GM21390 (cell line): ENCODE measurements at regions not wholly inside any gene's neighbourhood (a gene's known extent, or its start where the extent isn't known, plus 50 kb on each side); places are given as distances from the start of the nearest gene placed in this dataset.
"Not testable (repeated sequence)": the region's sequence is repeated elsewhere in the genome, so short reads cannot be mapped to it uniquely, and the experiment has no call there.

Source experiments
- ATAC-seq: cut with Tn5 transposase; IDR thresholded peaks from one replicate; pipeline ENCODE4 v1.9.1; 2021; ENCODE audit not compliant: unreplicated experiment

- no peak for ATAC-seq
These were observed 118.0 kb upstream of the RHOBTB1 start for GRCh38 chr10:61061923-61062504.

DNA sequence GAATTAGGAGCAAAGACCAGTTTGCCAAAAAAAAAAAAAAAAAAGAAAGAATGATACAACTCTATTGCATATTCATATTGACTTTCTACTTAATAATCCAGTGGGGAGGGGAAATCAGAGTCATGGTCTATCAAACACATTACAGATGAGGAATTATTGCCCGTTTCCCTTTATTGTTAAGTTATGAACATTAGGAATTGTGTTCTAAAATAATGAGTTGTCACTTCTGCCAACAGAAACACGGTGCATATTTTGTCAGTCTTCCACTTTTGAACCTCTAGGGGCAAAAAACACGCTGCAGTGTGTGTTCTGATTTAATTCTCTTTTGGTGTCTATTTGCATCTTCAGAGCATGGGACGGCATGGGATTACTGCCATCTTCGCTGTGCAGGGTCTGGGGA is 115.7 kb upstream of the RHOBTB1 start:
- ATAC-seq, result no peak

- no peak for ATAC-seq
These were observed 108.7 kb upstream of the RHOBTB1 start for GRCh38 chr10:61052469-61053205.

- no peak for ATAC-seq
These were observed 107.4 kb upstream of the RHOBTB1 start for GRCh38 chr10:61051344-61051743.

GRCh38 chr10:61050120-61050745 is 106.2 kb upstream of the RHOBTB1 start:
- no peak for ATAC-seq

DNA sequence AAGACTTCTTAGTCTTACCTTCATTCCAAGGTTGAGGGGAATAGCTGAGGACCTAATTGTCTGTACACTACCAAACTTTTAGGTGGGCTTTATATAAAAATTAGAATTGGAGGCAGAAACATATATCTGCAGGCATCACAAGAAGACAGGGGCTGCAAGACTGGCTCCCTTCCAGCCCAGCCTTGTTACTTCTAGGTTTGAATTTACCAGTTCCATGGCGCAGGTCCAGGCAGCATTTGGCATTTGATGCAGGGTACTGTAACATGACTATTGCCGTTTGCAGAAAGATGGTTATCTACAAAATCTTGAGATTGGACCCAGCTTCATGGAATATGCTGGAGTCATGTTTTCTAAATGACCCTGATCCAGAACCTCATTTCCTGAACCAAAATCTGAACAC is 105.4 kb upstream of the RHOBTB1 start:
- ATAC-seq, result no peak

DNA sequence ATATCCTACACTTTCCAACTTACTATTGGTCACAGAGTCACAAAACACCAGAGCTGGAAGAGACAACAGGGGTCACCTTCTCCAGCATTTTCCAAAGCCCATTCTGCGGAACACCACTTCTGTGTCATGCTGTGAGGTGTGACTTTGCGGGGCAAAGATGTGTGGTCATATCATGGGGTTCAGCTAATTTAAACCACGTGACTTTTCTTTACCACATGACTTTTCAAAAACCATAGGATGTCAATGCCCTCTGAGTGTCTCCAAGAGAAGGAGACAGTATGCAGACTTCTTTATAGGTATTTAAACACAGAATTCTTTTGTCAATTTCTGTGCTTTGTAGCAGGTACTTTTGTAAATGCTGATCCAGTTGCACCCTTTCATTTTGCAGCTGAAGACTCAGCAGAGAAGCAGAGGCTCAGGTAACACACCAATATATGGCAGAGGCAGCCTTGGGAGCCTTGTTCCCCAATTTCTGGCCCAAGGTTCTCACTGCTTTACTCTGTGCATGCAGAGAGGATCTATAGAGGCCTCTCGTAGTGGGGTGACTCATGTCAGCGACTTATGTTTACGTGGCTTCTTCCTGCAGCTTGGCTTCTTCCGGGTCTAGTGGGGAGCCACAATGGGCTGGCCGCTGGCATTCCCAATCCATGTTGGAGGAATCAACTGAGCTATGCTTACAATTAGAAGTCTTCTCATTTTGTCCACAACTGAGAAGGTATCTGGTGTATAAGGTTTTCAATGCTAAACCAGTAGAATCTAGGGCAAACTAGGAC is 104.0 kb upstream of the RHOBTB1 start:
- no peak for ATAC-seq

DNA sequence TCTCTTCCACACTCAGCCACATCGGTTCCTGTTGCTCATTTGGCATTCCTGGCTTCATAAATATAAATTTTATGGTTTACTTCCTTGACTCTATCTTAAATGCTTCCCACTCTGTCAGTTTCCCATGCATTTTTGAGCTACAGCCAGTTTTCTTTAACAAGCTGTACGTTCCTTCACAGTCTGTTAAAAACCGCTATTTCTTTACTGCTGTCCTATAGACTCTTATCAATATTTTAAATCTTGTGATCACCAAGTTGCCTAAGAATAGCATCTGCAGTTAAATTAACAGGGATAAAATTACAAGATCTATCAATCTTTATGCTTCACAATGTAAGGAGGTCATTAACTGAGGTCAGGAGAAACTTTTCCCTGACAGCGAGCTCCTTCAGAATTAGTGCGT is 103.1 kb upstream of the RHOBTB1 start:
- ATAC-seq, result no peak

DNA sequence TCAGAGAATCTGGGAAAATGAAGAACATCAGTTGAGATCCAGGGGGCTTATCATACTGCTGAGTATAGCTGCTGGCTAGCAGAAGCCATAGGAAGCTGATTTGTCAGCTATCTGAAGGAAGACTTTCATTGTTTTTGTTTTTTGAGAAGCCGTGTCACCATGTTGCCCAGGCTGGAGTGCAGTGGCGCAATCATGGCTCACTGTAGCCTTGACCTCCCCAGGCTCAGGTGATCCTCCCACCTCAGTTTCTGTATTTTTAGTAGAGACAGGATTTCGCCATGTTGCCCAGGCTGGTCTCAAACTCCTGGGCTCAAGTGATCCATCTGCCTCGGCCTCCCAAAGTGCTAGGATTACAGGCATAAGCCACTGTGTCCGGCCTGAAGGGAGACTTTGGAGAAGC is 101.5 kb upstream of the RHOBTB1 start:
- ATAC-seq, result not testable (repeated sequence)

DNA sequence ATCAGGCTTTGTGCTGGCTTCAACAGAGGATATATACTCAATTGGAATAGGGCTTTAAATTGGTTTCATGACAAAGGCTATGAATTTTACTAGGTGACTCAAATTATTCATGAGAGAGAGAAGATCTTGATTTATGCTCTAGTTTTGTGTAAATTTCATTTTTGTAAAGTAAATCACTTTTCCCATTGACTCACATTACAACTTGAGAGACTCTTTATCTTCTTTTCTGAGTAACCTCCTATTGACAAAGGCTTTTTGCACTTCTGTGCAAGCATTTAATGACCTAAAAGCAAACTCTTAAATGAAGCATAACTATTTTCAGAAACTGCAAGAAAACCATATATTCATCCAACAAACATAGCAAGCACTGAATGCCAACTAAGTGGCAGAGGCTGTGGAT is 98.5 kb upstream of the RHOBTB1 start:
- no peak for ATAC-seq

- no peak for ATAC-seq
These were observed 96.5 kb upstream of the RHOBTB1 start for GRCh38 chr10:61040399-61041016.

DNA sequence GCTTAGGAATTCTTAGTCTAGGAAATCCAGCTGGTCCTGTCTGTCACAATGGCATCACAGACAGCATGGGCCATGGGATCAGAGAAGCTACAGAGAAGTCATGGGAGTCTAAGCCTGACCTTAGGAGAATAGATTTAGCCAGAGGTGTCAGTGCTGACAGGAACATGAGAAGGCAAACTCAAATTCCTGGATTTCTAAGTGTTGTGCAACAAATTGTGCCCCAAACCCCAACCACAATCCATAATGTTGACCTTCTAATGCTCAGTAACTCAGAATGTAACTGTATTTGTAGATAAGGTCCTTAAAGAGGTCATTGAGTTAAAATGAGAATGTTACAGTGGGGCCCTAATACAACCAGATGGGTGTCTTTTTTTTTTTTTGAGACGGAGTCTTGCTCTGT is 95.9 kb upstream of the RHOBTB1 start:
- no peak for ATAC-seq

- not testable (repeated sequence) for ATAC-seq
These were observed 93.4 kb upstream of the RHOBTB1 start for GRCh38 chr10:61037261-61037830.

GRCh38 chr10:61036148-61036547 is 92.2 kb upstream of the RHOBTB1 start:
- ATAC-seq, result not testable (repeated sequence)

DNA sequence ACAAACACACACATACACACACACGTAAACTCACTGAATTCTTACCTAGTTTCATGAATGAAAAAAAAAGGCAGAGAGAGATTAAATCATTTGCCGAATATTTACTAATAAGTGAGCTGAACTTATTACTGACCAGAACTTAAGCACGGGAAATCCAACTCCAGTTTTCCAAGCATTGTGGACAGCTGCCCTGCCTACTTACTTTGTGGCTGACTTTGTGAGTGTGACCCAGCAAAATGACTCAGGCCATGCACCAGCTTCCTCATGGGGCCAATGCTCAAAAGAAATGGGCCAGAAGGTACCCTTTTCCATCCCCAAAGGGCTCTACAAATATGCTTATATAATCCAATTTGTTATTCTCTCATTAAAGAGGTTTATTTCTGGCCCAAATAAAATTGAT is 87.4 kb upstream of the RHOBTB1 start:
- no peak for ATAC-seq

DNA sequence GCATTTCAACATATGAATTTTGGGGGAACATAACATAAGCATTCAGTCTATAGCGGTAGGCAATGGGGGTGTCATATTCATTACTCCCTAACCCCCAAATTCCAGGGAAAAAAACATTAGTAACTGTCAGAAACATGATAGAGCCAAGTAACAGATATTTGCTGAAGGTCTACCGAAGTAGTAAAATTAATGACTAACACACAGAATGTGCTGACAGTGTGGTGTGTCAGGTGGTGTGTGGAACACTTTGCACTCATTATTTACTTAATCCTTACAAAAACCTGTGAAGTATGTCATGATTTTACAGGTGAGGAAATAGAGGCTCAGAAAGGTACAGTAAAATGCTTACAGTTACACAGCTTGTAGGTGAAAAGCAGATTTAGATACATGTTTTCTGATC is 85.4 kb upstream of the RHOBTB1 start:
- ATAC-seq, result no peak

GRCh38 chr10:61028861-61029361 is 84.9 kb upstream of the RHOBTB1 start:
- no peak for ATAC-seq

- no peak for ATAC-seq
These were observed 80.8 kb upstream of the RHOBTB1 start for GRCh38 chr10:61024856-61025201.

DNA sequence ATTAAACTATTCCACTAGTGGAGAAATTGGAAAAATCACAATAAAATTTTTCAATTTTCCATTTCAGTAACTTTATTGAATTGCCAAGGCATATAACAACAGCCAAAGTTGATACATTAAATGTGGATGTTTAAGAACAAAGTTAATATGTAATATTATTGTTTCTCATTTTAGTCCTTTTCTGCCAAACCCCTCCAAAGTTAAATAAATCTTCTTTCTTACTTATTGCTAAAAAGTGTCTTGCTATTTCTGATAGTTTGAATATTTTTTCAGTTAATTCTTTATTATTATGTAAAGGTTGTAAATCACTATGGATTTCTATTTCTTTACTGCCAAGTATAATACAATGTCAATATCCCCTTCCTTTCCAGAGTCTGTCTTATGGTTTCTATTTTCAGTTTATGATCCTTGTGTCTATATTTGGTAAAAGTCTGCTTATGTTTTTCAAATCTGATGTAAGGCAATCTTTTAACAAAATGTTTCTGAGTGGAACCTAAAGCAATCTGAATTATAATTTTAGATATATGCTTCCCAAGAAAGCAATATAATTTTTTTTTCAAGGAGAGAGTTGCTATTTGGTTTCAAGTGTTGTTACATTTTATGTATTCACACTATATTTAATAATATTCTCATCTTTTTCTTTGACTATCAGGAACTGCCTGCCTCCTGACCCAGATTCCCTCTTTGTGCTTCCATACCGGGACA is 80.3 kb upstream of the RHOBTB1 start:
- no peak for ATAC-seq

DNA sequence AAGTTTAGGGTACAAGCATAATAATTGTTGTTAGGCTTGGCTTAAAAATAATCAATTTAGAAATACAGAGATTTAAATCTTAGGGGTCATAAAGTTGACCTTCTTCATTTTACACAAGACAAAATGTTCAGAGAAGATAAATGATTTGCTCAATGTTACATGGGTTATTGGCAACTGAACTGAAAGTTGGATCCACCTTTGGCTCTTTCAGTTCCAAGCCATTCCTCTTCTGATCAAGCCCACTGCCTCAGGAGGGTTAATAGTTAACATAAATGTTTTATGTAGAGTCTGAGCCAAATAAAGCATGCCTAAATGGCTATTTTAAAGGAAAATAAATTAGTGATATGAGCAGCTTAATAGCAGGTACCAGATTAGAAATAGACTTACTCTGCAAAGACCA is 79.1 kb upstream of the RHOBTB1 start:
- no peak for ATAC-seq
